NB4 (cell line): ENCODE measurements at regions not wholly inside any gene's neighbourhood (a gene's known extent, or its start where the extent isn't known, plus 50 kb on each side); places are given as distances from the start of the nearest gene placed in this dataset.
A peak's percentile ranks its signal among the peaks of the same experiment; 100 is the strongest.

Source experiments
- DNase-seq: peaks from one replicate; pipeline ENCODE4 v3.0.0; 2010; ENCODE audit warnings: low read depth
- H3K4me3 ChIP-seq: one replicate; pipeline ENCODE4 v1.5.1; 2011; ENCODE audit warnings: mild to moderate bottlenecking, low read depth, low read length, moderate library complexity
- MYC ChIP-seq: IDR thresholded peaks from 2 replicates; pipeline ENCODE4 v1.6.1; 2011; ENCODE audit warnings: low read depth, low read length
- POLR2A ChIP-seq: IDR thresholded peaks from 2 replicates; pipeline ENCODE4 v1.6.1; 2011; ENCODE audit warnings: mild to moderate bottlenecking; ENCODE audit not compliant: insufficient read length; ENCODE audit errors: extremely low read depth
- TF ChIP-seq, protein P1 (sequence below): IDR thresholded peaks from one replicate; pipeline ENCODE4 v1.5.1; 2012; ENCODE audit warnings: low read depth, low read length
- TF ChIP-seq, protein P2 (sequence below): IDR thresholded peaks from 2 replicates; pipeline ENCODE4 v1.6.1; 2011; ENCODE audit warnings: low read depth, low read length

GRCh38 chr4:77398256-77398655 is 207.4 kb upstream of the CXCL13 start:
- no peak for DNase-seq
- H3K4me3 ChIP-seq, result no peak overlapping the region
- no peak for TF ChIP-seq MYC
- TF ChIP-seq, protein P1, sequence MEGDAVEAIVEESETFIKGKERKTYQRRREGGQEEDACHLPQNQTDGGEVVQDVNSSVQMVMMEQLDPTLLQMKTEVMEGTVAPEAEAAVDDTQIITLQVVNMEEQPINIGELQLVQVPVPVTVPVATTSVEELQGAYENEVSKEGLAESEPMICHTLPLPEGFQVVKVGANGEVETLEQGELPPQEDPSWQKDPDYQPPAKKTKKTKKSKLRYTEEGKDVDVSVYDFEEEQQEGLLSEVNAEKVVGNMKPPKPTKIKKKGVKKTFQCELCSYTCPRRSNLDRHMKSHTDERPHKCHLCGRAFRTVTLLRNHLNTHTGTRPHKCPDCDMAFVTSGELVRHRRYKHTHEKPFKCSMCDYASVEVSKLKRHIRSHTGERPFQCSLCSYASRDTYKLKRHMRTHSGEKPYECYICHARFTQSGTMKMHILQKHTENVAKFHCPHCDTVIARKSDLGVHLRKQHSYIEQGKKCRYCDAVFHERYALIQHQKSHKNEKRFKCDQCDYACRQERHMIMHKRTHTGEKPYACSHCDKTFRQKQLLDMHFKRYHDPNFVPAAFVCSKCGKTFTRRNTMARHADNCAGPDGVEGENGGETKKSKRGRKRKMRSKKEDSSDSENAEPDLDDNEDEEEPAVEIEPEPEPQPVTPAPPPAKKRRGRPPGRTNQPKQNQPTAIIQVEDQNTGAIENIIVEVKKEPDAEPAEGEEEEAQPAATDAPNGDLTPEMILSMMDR, result no peak
- no peak for TF ChIP-seq POLR2A
- TF ChIP-seq, protein P2, sequence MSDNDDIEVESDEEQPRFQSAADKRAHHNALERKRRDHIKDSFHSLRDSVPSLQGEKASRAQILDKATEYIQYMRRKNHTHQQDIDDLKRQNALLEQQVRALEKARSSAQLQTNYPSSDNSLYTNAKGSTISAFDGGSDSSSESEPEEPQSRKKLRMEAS, result no peak

DNA sequence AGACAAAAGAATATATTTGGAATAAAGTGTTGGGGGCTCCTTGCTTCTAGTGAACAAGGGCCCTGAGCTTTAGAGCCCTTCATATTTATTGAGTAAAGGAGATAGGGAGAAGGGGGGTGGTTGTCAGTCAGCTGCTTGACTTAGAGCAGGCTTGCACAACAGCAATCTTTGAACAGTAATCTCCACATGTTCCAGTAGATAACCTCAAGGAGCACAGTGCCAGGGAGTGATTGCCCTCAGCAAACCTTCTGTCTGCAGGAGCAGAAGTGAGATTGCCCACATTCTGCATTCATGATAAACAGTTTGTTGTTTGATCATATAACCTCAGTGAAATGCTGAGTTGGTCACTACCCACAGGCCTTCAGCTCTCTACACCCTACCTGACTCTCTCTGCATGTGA is 205.8 kb upstream of the CXCL13 start:
- no peak for DNase-seq
- TF ChIP-seq, protein P1, result no peak
- TF ChIP-seq POLR2A (no peak), MYC (no peak)
- TF ChIP-seq, protein P2, result no peak
- no peak overlapping the region for H3K4me3 ChIP-seq

DNA sequence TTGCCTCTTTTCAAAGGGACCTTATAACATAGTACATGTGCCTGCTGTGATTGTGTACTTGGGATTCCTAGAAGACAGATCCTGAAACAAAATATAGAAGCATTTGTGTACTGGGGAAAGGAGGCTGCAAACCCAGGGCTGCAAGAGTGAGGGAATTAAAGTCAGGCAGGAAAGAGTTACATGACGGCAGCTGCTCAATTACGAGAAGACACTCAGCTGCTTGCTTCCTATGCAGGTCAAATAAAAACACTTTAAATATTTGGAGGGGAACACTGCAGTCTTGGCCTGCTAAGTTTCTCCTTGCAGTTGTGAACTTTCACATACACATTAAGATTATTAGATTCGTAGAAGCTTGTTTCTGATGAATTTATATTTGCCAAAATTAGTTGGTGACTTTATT is 191.9 kb upstream of the CXCL13 start:
- H3K4me3 ChIP-seq, result no peak overlapping the region
- DNase-seq, result no peak
- TF ChIP-seq, protein P2, result no peak
- TF ChIP-seq POLR2A (no peak), MYC (no peak)
- TF ChIP-seq, protein P1, result no peak

DNA sequence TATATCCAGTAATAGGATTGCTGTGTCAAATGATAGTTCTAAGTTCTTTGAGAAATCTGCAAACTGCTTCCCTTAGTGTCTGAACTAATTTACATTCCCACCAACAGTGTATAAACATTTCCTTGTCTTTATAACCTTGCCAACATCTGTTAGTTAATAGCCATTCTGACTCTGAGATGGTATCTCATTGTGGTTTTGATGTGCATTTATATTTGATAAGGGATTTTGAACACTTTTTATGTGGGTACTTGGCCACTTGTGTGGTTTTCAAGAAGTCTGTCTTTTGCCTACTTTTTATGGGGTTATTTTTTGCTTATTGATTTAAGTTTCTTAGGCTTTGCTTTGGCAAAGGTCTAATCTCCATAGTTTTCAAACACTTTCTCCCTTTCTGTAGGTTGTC is 189.9 kb upstream of the CXCL13 start:
- no peak for TF ChIP-seq POLR2A
- TF ChIP-seq, protein P2, result no peak
- TF ChIP-seq MYC, result no peak
- TF ChIP-seq, protein P1, result no peak
- H3K4me3 ChIP-seq, result no peak overlapping the region
- DNase-seq, result no peak

- peak; percentile 15 for DNase-seq
- no peak overlapping the region for H3K4me3 ChIP-seq
- no peak for TF ChIP-seq POLR2A
- TF ChIP-seq, protein P1, result peak; percentile 32
- TF ChIP-seq MYC, result no peak
- TF ChIP-seq, protein P2, result no peak
These were observed 187.3 kb upstream of the CXCL13 start for GRCh38 chr4:77418333-77418732.

- H3K4me3 ChIP-seq, result no peak overlapping the region
- no peak for TF ChIP-seq MYC
- TF ChIP-seq POLR2A, result no peak
- TF ChIP-seq, protein P2, result no peak
- TF ChIP-seq, protein P1, result no peak
- DNase-seq, result peak; percentile 1
These were observed 174.8 kb upstream of the CXCL13 start for GRCh38 chr4:77430847-77431246.
